Adrenal gland (tissue), 5 donors: ENCODE measurements at regions not wholly inside any gene's neighbourhood (a gene's known extent, or its start where the extent isn't known, plus 50 kb on each side); places are given as distances from the start of the nearest gene placed in this dataset.

Experiments
- CTCF ChIP-seq, 6 experiments: fragments of 450-650 bp in 4 of 6; fragments of 200-600 bp in 2 of 6; sonication (generic) in 1 of 6; IDR thresholded peaks; 1 replicate in 5 of 6; 2 replicates in 1 of 6; pipeline versions ENCODE4 v1.5.1 to v1.8.0; 2016 to 2021; ENCODE audit warnings: antibody characterized with exemption in 6 of 6, mild to moderate bottlenecking in 2 of 6, moderate library complexity in 1 of 6
- POLR2A ChIP-seq, 2 donors: fragments of 450-650 bp; IDR thresholded peaks; one replicate each; pipeline ENCODE4 v1.6.1; 2017; ENCODE audit warnings: antibody characterized with exemption in 2 of 2, mild to moderate bottlenecking in 2 of 2, moderate library complexity in 1 of 2
- donor health status: DM: no; HTN: no; CAD: no.

GRCh38 chr3:139202959-139203349 is 140.9 kb upstream of the MRPS22 start:
- TF ChIP-seq POLR2A (IDR thresholded peaks at IDR 0.05) (no peak), CTCF (IDR thresholded peaks at IDR 0.05) (no peak)
